Spleen (tissue), 7 donors: ENCODE measurements at regions not wholly inside any gene's neighbourhood (a gene's known extent, or its start where the extent isn't known, plus 50 kb on each side); places are given as distances from the start of the nearest gene placed in this dataset.

Experiments
- CTCF ChIP-seq, 11 experiments: fragments of 200-600 bp in 7 of 11; fragments of 450-650 bp in 4 of 11; sonication (generic) in 4 of 11; IDR thresholded peaks in 8 of 11; conservative IDR thresholded peaks in 3 of 11; 1 replicate in 7 of 11; 2 replicates in 4 of 11; pipeline versions ENCODE4 v1.4.0 to v1.8.0; 2016 to 2021; ENCODE audit warnings: antibody characterized with exemption in 11 of 11, inconsistent platforms in 4 of 11, mild to moderate bottlenecking in 1 of 11
- POLR2A ChIP-seq, 3 donors: fragments of 450-650 bp; IDR thresholded peaks; one replicate each; pipeline ENCODE4 v1.5.1; 2017; ENCODE audit warnings: antibody characterized with exemption in 3 of 3, mild to moderate bottlenecking in 1 of 3
- POLR2AphosphoS5 ChIP-seq, 3 donors: sonication (generic); formaldehyde crosslinking; IDR thresholded peaks; one replicate each; pipeline ENCODE4 v1.5.1; 2017; ENCODE audit warnings: antibody characterized with exemption in 3 of 3
- donor health status: DM: no; HTN: no; CAD: no; lungs with moderate emphysema.
- donor health status: DM: no; HTN: no; CAD: no.
- donor health status: DM: no; HTN: no; CAD: no.

- TF ChIP-seq CTCF (IDR thresholded peaks at IDR 0.05 in 8 of 11, conservative IDR thresholded peaks at IDR 0.05 in 3 of 11) (no peak), POLR2A (IDR thresholded peaks at IDR 0.05) (no peak), POLR2AphosphoS5 (IDR thresholded peaks at IDR 0.05) (no peak)
Observed at GRCh38 chr3:30186741-30187219, 419.6 kb upstream of the TGFBR2 start.
